GM04504 (cell line): ENCODE measurements at regions not wholly inside any gene's neighbourhood (a gene's known extent, or its start where the extent isn't known, plus 50 kb on each side); places are given as distances from the start of the nearest gene placed in this dataset.
A peak's percentile ranks its signal among the peaks of the same experiment; 100 is the strongest.
"Not testable (repeated sequence)": the region's sequence is repeated elsewhere in the genome, so short reads cannot be mapped to it uniquely, and the experiment has no call there.

ENCODE experiments used
- DNase-seq: peaks from one replicate; pipeline ENCODE4 v3.0.0-alpha.2; 2012; ENCODE audit warnings: low read depth

DNA sequence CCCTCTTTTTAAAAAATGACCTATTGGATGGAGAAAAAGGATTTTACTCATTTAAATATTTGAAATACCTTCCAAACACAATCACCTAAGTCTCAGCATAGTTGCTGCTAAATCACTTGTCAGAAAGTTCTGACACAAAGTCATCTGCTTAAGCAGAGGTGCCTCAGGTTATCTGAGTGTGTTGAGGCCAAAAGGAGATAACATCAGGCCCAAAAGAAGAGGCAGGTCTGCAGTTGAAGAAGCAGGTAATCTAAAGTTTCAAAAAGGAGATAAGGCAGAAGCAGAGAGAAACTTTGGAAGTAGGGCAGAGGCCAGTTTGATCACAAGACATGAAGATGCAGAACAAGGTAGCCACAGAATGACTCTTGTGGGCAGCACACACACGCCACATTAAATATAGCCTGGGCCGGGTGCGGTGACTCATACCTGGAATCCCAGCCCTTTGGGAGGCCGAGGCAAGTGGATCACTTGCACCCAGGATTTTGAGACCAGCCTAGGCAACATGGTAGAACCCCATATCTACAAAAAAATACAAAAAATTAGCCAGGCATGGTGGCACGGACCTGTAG, 175.7 kb upstream of the API5 start:
- DNase-seq: no peak

DNA sequence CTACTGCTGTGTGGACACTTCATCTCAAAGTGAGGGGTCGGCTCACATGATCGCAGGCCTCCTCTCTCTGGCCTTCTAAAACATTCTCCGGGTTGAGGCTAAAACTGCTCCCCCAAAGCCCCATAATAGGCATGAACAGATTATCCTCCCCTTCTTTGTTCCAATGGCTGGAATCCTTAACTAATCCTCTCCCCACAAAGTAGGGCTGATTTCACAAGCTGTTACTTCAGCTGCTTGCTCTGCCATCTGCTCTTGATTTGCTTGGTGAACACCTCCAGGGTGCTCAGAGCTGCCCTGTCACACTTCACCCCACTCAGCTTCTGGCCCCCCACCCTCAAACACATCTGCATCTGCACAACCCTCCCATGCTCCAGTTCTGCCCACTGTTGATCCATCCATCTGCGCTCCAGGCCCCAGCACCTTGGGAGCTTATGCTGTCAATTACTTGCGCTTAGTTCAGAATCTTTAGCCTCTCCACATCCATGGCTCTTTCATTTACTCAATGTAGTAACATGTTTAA, 173.1 kb upstream of the API5 start:
- no peak for DNase-seq

DNA sequence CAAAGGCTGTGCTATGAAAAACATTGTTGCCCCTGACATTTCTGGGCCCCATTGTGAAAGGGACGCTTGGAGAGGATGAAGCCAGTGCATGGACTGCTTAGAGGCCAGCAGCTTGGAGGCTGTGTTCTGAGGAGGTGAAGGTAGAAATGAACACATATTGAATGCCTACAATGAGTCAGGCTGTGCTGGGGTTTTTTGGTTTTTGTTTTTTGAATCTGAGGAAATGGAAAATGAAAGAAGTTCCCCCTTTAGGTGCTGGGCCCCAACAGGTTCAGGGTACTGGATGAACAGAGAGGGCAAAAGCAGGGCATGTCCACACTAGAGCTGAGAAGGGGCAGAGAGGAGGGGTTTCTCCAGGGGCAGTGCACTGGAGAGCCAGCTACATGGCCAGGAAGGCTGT, 166.1 kb upstream of the API5 start:
- DNase-seq: no peak

DNA sequence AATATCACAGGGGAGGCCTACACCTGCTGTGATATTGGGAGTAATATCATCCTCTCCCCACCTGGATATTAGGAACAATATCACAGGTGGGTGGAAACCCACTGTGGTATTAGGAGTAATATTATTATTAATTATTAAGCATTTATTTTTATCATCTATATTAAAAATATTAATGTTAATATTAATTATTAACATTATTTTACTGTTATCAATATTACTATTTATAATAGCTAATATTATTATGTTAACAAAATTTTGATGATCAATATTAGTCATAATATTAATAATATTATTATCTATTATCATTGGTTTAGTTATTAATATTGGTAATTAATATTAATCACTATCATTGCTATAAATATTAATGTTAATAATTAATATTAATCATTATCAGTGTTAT, 161.1 kb upstream of the API5 start:
- DNase-seq: no peak

DNA sequence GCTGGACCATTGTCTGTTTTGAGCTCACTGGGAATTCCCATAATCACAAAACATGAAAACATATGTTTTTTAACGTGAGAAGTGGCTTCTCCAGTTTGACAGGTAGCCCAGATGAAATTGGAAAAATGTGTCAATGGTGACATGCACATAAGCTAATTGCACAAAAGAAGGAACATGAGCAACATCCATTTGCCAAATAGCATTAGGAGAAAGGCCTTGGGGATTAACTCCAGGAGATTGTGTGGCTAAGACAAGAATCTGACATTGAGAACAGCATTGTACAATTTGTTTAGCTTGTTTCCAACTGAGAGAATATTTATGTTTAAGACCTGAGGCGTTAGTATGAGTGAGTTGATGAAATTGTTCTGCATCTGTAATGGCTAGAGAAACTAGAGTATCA, 147.0 kb upstream of the API5 start:
- no peak for DNase-seq

DNA sequence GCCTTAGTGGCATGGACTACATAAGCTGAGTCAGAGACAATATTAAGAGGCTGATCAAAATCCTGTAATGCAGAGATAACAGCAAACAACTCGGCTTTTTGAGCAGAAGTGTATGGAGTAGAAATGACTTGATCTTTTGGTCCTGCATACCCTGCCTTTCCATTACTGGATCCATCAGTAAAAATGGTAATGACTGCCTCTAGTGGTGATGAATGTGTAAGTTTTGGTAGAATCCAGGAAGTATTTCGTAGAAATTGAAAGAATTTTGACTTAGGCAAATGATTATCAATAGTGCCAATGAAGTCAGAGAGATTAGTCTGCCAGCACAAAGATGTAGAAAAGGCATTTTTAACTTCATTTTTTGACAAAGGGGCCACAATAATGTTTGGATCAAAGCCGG, 146.4 kb upstream of the API5 start:
- not testable (repeated sequence) for DNase-seq

DNA sequence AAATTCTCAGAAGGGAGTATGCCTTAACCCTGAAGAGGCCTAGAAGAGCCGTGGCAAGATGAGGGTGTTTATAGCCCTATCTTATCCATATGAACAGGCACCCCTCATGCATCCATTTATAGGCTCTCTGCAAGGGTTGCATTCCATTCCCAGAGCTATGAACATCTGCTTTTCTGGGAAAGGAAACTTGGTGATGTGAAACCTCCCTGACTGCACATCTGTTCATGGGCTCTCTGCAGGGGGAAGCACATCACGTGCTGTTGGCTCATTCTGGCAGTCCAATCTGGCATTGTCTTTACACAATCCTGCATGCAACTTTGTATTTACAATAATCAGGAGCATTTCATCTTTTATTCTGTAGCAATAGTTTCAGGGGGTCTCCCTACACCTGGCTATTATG, 143.6 kb upstream of the API5 start:
- not testable (repeated sequence) for DNase-seq

DNA sequence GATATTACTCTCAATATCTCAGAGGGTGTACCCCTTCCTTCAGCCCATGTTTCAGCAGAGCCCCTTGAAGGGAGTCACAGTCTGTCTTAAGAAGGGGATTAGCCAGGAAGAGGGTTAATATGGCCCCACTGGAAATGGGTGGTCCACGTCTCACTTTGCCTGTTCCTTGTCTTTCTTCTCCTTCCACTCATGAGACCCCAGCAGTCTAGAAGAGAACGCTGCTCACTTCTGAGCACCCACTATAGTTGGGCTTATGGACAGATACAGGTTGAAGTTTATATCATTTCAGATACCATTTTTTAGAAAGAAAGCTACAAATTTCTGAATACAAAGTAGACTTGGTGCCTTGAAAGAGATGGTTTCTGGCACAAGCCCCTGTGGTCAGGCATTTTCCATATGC, 139.3 kb upstream of the API5 start:
- no peak for DNase-seq

DNA sequence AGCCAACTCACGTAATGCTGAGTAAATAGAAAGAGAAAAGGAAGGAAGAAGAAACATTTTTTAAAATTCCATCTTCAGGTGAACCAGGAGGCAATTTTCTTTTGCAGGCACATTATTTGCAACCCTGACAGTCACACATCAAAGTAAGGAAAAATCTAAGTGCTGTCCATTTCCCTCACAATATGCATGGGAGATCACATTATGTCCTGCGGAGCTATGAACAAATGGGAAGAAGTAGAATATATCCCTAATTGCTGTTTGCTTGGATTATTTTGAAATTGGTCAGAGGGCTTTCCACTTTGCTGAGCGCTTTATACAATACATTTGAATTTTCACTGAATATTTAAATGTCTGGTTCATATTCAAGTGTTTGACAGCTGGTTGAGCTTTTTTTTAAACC, 133.8 kb upstream of the API5 start:
- no peak for DNase-seq

DNA sequence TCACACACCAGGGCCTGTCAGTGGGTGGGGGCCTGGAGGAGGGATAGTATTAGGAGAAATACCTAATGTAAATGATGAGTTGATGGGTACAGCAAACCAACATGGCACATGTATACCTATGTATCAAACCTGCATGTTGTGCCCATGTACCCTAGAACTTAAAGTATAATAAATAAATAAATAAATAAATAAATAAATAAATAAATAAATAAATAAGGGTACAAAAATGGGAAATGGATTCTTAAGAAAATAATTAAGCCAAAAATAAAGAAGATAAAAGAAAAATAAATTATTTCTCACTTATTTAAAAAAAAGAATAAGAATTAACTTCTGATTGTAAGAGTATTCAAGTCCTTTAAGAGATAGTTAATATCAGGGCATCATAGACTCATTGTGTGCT, 117.3 kb upstream of the API5 start:
- not testable (repeated sequence) for DNase-seq

DNA sequence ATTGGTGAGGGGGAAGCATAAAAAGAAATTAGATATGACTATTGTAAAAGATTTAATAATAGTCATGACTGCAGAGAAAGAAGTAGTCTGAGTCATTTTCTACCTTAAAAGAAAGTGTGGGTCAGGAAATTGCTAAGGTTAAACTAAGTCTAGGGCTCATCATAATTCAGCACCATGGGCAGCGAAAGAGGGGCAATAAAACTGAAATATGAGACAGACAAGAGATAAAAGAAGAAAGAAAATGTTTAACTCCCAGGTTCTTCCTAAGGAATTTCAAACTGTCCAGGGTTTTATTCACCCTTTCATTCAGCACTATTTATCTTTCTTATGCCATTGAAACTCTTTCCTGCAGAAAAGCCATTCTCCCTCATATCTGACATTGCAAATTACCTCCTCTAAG, 114.4 kb upstream of the API5 start:
- DNase-seq: no peak

DNA sequence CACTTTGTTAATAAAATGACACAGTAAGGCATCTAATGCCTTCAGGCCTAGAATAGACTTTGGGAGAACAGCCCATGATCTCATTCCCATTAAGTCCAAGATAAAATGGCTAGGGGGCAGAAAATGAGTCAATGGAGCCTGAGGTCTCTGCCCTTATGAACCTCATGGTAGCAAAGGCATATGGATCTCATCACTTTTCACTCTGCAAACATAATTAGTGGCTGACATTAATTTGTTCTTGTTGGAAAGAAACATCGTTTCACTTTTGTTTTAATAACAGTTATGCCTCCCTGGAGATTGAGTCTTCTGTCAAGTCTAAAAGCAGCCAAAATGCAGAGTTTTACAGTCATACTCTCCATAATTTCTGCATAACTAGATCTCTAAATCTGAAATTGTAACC, 111.8 kb upstream of the API5 start:
- DNase-seq: no peak

DNA sequence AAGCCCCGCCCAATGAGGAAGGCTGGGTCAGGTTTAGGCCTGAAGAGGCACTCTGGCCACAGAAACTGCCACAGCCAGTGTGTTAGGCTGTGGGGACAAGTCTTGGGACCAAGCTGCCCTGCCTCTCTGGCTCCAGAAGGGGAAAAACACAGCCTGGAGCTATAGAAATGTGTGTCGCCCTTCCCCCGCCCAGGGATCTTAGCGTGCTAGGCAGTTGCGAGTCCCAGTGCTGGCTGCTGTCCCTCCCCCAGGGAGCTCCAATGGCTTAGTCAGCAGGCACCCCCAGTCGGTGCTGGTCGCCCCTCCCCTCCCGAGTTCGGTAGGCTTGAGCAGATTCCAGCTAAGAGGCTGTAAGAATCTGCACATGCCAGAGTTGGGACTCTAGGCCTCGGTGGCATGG, 99.5 kb upstream of the API5 start:
- no peak for DNase-seq

DNA sequence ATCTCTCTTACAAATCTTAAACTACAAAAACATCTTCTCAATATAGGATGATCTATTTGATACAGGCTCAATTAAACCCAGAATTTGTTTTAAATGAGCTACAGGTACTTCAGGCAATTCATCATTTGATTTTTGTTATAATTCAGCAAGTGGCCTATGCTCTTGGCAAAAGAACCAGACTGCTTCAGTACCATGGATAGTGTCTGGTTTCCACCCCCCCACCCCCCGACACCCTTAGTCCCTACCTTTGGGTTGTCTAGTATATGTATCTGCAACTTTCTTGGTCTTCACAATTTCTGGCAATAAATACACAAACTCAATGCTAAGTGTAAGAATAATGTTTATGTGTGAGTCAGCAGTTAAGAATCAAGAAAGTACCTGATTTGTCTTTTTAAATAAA, 97.3 kb upstream of the API5 start:
- no peak for DNase-seq

DNA sequence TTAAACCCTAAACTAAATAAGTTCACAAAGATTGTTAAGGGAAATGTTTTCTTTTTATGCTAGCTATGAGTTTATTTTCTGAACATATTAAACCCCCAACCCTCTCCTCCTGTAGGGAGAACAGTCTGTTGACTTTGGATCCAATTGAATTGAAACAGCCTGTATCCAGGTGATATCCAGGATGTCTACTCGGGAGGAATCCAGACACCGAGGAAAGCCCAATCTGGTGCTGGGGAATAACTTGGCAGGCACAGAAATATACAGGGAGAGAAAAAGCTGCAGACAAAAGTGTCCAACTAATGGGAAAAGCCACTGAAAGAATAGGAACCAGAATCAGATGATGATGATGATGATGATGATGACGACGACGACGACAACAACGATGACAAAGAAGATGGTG, 93.9 kb upstream of the API5 start:
- DNase-seq: no peak

DNA sequence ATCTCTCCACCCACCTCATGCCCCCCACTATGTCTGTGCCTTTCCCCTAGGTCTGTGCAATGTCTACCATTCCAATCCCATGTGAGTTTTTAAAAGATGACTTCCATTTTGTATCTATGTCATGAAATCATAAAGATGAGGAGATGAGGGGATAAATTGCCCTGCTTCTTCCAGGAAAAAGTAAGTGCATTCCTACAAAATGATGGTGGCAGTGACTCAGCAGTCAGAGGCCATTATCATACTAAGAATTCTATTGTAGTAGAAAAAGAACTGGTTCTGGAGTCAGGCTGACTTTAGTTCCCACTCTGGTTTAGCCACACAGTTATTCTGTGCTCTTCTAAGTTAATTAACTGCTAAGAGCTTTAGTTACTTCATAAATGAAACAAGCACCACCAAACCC, 89.6 kb upstream of the API5 start:
- peak; percentile 6 for DNase-seq

DNA sequence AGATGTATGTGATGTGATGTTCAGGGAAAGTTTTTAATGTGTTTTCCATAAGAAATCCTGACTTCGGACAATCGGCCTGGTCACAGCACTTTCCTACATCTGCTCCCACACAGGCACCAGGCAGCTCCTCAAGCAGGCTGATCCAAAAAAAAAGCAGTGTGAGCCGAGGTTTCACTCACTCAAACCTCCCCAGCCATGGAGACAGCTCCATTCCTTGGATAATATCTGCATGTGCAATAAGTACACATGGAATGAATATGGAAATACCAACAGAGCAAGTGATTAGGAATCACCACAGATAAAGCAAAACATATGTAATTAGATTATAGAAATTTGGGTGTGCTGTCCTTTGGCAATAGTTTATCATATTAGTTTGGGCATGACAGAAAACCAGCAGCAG, 88.8 kb upstream of the API5 start:
- DNase-seq: no peak

DNA sequence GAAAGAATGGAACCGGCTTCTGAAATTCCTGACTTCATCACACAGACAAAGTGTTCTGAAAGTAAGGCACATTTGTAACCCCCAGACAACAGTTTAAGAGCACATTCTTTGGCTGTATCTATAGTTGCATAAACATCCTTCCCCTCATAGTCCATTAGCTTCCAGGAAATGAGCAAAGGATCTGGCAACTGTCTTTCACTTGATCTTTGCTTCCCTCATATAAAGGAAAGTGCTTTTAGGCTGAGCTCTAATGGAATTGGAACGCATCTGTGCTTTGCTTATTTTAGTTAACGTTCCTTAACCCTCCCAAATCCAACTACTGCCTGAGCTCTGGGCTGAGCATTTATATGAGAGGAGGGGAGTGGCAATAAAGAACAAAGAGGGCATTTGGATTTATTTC, 76.9 kb upstream of the API5 start:
- DNase-seq: no peak

DNA sequence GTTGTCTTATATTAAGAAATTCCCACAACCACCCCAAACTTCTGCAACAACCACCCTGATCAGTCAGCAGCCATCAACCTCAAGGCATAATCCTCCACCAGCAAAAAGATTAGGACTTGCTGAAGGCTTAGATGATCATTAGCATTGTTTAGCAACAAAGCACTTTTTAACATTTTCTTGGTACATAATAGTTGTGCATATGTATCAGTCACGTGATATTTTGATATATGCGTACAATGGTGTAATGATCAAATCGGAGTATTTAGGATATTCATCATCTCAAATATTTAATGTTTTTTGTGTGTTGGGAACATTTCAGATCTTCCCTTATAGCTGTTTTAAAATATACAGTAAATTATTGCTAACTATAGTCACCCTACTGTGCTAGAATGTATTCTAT, 73.5 kb upstream of the API5 start:
- DNase-seq: no peak

DNA sequence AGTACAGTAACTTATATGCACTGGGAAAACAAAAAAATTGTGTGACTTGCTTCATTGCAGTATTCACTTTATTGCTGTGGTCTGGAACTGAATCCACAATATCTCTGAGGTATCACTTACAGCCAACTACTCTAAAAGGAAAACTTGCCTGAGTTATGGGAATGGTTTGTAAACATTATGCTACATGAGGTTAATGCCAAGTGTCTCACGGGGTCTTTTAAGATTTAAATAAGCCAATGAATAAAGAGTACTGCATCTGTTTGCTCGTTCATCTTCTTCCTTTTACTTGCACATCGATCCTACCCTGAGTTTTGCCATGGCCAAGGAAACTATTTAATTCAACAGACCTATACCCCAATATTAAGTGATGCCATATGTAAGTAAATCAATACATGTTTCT, 72.0 kb upstream of the API5 start:
- no peak for DNase-seq

DNA sequence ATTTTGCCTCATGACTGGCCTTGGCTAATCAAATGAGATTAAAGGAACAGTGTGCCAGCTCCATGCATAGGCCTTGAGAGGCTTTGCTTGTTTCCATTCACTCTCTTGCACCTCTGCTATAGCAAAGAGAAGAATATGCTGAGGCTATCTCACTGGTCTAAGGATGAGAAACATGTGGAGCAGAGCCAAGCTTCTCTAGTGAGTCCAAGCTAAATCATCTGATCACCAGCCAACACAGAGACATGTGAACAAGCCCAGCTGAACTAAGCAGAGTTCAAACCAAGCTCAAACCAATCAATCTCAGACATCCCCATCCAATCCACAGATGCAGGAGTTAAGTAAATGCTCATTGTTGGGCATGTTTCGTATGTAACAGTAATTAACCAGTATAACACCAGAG, 69.4 kb upstream of the API5 start:
- no peak for DNase-seq

DNA sequence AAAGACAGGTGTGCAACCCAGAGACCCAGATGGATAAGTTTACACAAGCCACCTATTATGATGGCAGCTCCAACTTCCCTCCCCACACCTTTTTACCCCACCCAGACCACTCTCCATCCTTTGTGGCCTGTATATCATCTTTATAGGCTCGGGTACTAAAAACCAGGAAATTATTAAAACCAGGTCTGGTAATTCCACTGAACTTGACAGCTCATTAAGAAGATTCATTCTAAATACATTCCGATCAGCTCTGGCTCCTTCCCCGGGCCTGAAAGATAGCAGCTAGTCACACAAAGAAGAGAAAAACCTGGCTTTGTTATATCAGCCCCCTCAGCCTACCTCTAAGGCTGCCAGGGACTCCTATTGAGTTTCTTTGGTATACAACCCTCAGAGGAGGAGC, 67.9 kb upstream of the API5 start:
- no peak for DNase-seq

DNA sequence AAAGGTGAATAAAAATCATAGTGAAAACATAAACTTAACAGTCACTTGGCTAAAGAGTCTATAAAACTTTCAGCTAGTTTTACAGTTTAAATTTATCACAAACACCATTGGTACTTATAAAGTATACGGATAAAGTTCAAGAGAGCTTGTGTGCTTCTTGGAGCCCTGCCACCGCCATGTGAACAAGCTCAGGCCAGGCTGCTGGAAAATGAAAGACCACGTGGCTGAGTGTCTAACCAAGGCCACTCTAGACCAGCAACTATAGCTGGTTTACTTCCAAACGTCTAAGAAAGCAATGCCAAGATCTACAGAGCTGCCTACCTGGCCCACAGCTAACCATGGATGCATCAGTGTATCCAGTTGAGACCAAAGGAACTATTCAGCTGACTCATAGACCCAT, 66.3 kb upstream of the API5 start:
- DNase-seq: no peak

DNA sequence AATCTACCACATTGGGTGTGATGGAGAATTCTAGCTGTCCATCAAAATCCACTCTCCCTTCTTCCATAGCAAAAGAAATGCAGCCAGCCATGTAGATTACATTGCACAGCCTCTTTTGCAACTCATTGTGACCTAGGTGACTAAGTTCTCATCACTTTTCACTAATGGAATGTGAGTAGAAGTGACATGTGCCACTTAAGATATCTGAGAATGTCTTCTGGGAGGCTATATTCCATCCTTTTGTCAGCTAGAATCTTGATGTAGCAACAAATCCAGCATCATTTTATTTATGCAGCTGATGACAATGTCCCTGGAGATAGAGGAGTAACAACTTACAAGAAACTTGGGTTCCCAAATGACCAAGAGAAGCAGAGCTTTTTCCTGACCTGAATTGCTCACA, 61.5 kb upstream of the API5 start:
- no peak for DNase-seq

DNA sequence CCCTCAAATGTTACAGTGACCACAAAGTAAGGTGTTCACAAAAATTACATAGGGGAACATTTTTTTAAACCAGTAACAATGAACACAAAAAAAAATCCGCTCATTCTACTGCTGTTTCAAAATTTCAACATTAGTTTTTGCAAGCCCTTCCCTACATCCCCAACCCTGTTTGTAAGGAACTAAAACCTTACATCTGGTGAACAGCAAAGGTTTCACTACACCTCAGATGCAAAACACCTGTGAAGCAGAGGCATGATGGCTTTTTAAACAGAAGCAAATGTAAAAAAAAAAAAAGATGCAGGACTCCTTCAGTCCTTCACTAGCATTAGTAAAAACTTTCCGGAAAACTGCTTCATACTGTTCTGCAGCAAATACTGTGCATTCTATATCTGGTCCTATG, 50.0 kb upstream of the API5 start:
- no peak for DNase-seq
